Adipocyte (in vitro differentiated cells): ENCODE measurements at regions not wholly inside any gene's neighbourhood (a gene's known extent, or its start where the extent isn't known, plus 50 kb on each side); places are given as distances from the start of the nearest gene placed in this dataset.
A peak's percentile ranks its signal among the peaks of the same experiment; 100 is the strongest.

Experiments used
- DNase-seq: peaks from one replicate; pipeline ENCODE4 v3.0.0-alpha.2; 2015; ENCODE audit warnings: low read depth
- H3K27me3 ChIP-seq: replicated peaks from 2 replicates; pipeline ENCODE4 v1.7.0; 2013; ENCODE audit warnings: mild to moderate bottlenecking, low read length, moderate library complexity; ENCODE audit not compliant: control insufficient read depth, insufficient read depth
- H3K36me3 ChIP-seq: 2 replicates; pipeline ENCODE4 v1.7.0; 2013; ENCODE audit warnings: low read length, mild to moderate bottlenecking, moderate library complexity; ENCODE audit not compliant: control insufficient read depth, insufficient read depth, severe bottlenecking
- H3K4me1 ChIP-seq: 2 replicates; pipeline ENCODE4 v1.7.0; 2013; ENCODE audit warnings: mild to moderate bottlenecking, low read length, moderate library complexity; ENCODE audit not compliant: control insufficient read depth, insufficient read depth
- H3K4me3 ChIP-seq: 2 replicates; pipeline ENCODE4 v1.7.0; 2013; ENCODE audit warnings: mild to moderate bottlenecking, low read length, moderate library complexity
- H3K9ac ChIP-seq: 2 replicates; pipeline ENCODE4 v1.7.0; 2013; ENCODE audit warnings: mild to moderate bottlenecking, low read length, moderate library complexity
- H3K9me3 ChIP-seq: 2 replicates; pipeline ENCODE4 v1.7.0; 2013; ENCODE audit warnings: mild to moderate bottlenecking, low read length, moderate library complexity; ENCODE audit not compliant: control insufficient read depth

DNA sequence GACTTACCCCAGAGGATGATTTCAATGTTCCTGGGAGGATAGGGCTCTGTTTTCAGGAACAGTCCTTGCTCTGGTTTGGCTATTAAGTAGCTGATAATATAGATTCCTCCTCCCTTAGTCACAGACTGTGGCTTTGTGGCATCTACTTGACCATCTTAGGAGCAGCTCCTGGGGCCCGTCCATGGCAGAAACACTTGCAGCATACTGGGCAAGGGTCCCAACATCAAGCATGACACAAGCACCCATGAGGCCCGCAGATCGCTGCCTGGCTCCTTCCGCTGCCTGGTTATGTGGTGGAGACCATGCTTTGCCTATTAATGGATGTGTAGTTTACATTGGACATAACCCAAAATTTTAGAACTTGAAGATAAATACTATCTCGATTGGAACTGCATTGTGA, 170.1 kb downstream of the ICE1 start:
- Histone ChIP-seq H3K4me3 (no peak overlapping the region), H3K36me3 (no peaks in the 10 kb centered on the region), H3K9ac (no peak overlapping the region), H3K4me1 (no peaks in the 10 kb centered on the region), H3K27me3 (peaks cover 9% of the 10 kb centered on the region), H3K9me3 (peaks cover 4% of the 10 kb centered on the region)
- DNase-seq = no peak

GRCh38 chr5:5591567-5591966, 169.1 kb downstream of the ICE1 start:
- H3K4me1 ChIP-seq = no peaks in the 10 kb centered on the region
- DNase-seq = no peak
- no peaks in the 10 kb centered on the region for H3K36me3 ChIP-seq
- peaks cover 13% of the 10 kb centered on the region for H3K27me3 ChIP-seq
- H3K4me3 ChIP-seq = no peak overlapping the region
- peaks cover 4% of the 10 kb centered on the region for H3K9me3 ChIP-seq
- H3K9ac ChIP-seq = no peak overlapping the region

DNA sequence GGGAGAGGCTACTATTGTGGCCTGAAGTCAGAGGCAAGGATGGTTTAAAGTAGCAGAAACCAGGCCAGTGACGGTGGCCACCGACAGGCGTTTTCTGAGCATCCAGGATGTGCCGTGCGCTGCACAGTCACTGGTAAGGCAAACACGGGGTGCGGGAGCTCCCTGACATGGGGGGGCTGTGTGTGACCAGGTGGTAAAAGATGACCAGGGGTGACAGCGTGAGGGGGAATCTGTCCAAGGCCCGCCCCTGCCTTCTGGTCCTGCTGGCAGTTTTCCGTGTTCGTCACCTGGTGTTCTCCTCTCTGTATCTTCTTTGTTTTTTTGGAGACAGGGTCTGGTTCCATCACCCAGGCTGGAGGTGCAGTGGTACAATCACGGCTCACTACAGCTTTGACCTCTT, 167.4 kb downstream of the ICE1 start:
- Histone ChIP-seq H3K9ac (no peak overlapping the region), H3K9me3 (peaks cover 4% of the 10 kb centered on the region), H3K36me3 (no peaks in the 10 kb centered on the region), H3K4me1 (peaks cover 11% of the 10 kb centered on the region), H3K4me3 (no peak overlapping the region), H3K27me3 (peaks cover 13% of the 10 kb centered on the region)
- DNase-seq = no peak

- Histone ChIP-seq H3K36me3 (no peaks in the 10 kb centered on the region), H3K9me3 (peaks cover 4% of the 10 kb centered on the region), H3K4me3 (no peak overlapping the region), H3K27me3 (peaks cover 13% of the 10 kb centered on the region), H3K4me1 (peaks cover 11% of the 10 kb centered on the region), H3K9ac (no peak overlapping the region)
- DNase-seq = no peak
These were observed 166.7 kb downstream of the ICE1 start for GRCh38 chr5:5588887-5589826.

DNA sequence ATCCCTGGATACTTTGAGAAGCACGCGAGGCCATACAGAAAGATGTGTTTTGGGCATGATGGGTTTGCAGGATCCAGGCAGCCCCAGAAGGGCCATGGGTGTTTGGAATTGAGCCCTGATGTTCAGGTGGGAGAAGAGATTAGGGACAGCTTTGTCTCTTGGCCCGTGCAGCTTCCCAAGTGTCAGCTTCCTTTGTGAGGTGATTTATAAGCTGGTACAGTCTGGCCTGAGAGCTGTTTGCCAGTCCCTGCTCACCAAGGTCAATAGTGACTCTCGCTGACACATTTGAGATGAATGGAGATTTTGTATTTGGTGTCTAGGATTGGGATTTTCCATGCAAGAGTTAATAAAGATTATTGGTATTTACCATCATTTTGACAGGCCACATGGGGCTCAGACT, 165.9 kb downstream of the ICE1 start:
- H3K4me1 ChIP-seq = peaks cover 11% of the 10 kb centered on the region
- H3K27me3 ChIP-seq = peaks cover 13% of the 10 kb centered on the region

DNA sequence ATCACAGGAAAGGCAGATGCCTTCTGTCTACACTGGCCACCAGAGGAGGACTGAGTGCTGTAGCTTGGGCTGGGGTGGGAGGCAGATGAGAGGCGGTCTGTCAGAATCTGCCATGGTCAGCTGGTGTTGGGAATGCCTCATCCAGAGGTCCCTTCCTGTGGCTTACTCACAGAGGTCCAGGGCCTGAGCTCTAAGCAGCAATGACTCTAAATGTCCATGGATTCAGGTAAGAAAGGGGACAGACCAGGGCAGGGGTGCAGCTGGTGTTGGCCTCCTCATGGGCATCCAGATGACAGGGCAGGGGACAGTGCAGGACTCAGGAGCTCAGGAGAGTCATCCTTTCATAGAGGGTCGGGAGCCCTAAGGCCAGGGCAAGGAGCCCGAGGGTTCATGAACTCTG, 165.0 kb downstream of the ICE1 start:
- DNase-seq = no peak

More for the DNA sequence above, 165.9 kb downstream of the ICE1 start:
- H3K4me3 ChIP-seq = no peak overlapping the region
- DNase-seq = no peak
- H3K9me3 ChIP-seq = peaks cover 4% of the 10 kb centered on the region
- no peaks in the 10 kb centered on the region for H3K36me3 ChIP-seq
- no peak overlapping the region for H3K9ac ChIP-seq

DNA sequence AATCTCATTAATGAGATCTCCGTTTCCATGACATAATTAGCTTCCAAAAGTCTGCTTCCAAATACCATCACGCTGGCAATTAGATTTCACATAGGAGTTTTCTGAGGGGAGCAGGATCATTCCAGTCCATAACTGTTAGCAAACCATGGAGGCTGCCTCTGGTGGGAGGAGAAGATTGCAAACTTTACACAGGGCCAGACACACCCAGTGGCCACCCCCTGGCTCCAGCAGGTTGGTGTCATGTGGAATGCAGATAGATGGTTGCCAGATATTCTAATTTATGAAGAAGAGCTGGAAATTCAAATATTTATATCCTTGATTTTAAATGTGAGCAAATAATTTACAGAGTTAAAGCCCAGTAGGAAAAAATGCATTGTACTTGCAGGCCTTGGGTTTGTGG, 164.2 kb downstream of the ICE1 start:
- H3K9ac ChIP-seq = no peak overlapping the region
- H3K4me3 ChIP-seq = no peak overlapping the region
- peaks cover 4% of the 10 kb centered on the region for H3K9me3 ChIP-seq

More for the DNA sequence above, 165.0 kb downstream of the ICE1 start:
- H3K9me3 ChIP-seq = peaks cover 4% of the 10 kb centered on the region
- no peak overlapping the region for H3K9ac ChIP-seq
- H3K27me3 ChIP-seq = peaks cover 13% of the 10 kb centered on the region
- H3K4me3 ChIP-seq = no peak overlapping the region
- H3K36me3 ChIP-seq = no peaks in the 10 kb centered on the region
- peaks cover 11% of the 10 kb centered on the region for H3K4me1 ChIP-seq

GRCh38 chr5:5585751-5586341, 163.4 kb downstream of the ICE1 start:
- Histone ChIP-seq H3K9ac (no peak overlapping the region), H3K4me1 (peaks cover 11% of the 10 kb centered on the region), H3K4me3 (no peak overlapping the region), H3K27me3 (peaks cover 9% of the 10 kb centered on the region), H3K36me3 (no peaks in the 10 kb centered on the region), H3K9me3 (peaks cover 4% of the 10 kb centered on the region)
- peak; percentile 12 for DNase-seq

More for the DNA sequence above, 164.2 kb downstream of the ICE1 start:
- peaks cover 11% of the 10 kb centered on the region for H3K4me1 ChIP-seq
- DNase-seq = no peak
- no peaks in the 10 kb centered on the region for H3K36me3 ChIP-seq
- peaks cover 13% of the 10 kb centered on the region for H3K27me3 ChIP-seq

- DNase-seq = no peak
- Histone ChIP-seq H3K4me3 (no peak overlapping the region), H3K9ac (no peak overlapping the region), H3K4me1 (peaks cover 11% of the 10 kb centered on the region), H3K27me3 (peaks cover 10% of the 10 kb centered on the region), H3K9me3 (peaks cover 4% of the 10 kb centered on the region), H3K36me3 (no peaks in the 10 kb centered on the region)
These were observed 162.3 kb downstream of the ICE1 start for GRCh38 chr5:5584751-5585150.

DNA sequence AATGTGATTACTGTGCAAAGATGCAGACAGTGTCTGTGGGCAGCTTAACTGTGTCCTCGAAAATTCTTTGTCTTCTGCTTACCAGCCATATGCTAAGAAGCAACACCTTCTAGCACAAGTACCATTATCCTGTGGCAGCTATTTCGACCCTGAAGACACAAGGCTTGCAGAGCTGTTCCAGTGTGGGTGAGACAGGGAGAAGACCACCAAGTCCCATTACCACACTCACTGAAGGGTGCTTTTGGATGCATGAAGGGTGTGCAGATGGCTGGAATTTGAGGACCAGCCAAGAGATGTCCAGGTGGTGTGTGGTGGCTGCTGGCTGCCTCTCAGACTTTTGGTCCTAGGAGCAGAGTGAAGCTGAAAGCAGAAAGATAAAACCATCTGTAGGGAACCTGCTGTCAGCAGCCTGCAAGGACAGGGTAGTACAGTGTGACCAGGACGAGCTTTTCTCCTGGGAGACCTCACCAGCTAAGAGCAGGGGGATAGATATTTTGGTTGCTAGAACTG, 161.8 kb downstream of the ICE1 start:
- Histone ChIP-seq H3K4me1 (peaks cover 11% of the 10 kb centered on the region), H3K4me3 (no peak overlapping the region), H3K36me3 (no peaks in the 10 kb centered on the region), H3K27me3 (peaks cover 8% of the 10 kb centered on the region), H3K9ac (no peak overlapping the region), H3K9me3 (peaks cover 4% of the 10 kb centered on the region)
- no peak for DNase-seq

- Histone ChIP-seq H3K9me3 (peaks cover 4% of the 10 kb centered on the region), H3K9ac (no peak overlapping the region), H3K4me1 (peaks cover 11% of the 10 kb centered on the region), H3K36me3 (no peaks in the 10 kb centered on the region), H3K4me3 (no peak overlapping the region), H3K27me3 (peaks cover 8% of the 10 kb centered on the region)
- no peak for DNase-seq
These were observed 161.4 kb downstream of the ICE1 start for GRCh38 chr5:5583832-5584231.
